CD14-positive monocyte (primary cell): ENCODE measurements at regions not wholly inside any gene's neighbourhood (a gene's known extent, or its start where the extent isn't known, plus 50 kb on each side); places are given as distances from the start of the nearest gene placed in this dataset.

Experiments
- DNase-seq, 3 donors: peaks; one replicate each; pipeline ENCODE4 v3.0.0-alpha.2; 2011 to 2022
- H2AFZ ChIP-seq: 2 replicates; pipeline ENCODE4 v1.6.0; 2012; ENCODE audit warnings: mild to moderate bottlenecking, low read depth, low read length, inconsistent platforms; ENCODE audit not compliant: insufficient read depth, poor library complexity, severe bottlenecking
- H3K27ac ChIP-seq, 2 donors: 1 replicate in 1 of 2; 2 replicates in 1 of 2; pipeline ENCODE4 v1.5.1; 2012 to 2013; ENCODE audit warnings: low read length in 2 of 2, control low read depth in 1 of 2, inconsistent platforms in 1 of 2, low read depth in 1 of 2, mild to moderate bottlenecking in 1 of 2
- H3K27me3 ChIP-seq, 2 donors: one replicate each; pipeline versions ENCODE4 v1.6.0 to v1.6.1; 2011 to 2013; ENCODE audit warnings: low read length in 2 of 2; ENCODE audit not compliant: control insufficient read depth in 2 of 2, insufficient read depth in 2 of 2
- H3K36me3 ChIP-seq, 2 donors: replicated peaks in 1 of 2; 1 replicate in 1 of 2; 2 replicates in 1 of 2; pipeline versions ENCODE4 v1.5.1 to v1.6.1; 2012 to 2013; ENCODE audit warnings: low read length in 2 of 2, control low read depth in 1 of 2, inconsistent platforms in 1 of 2, mild to moderate bottlenecking in 1 of 2; ENCODE audit not compliant: insufficient read depth in 2 of 2, control insufficient read depth in 1 of 2
- H3K4me1 ChIP-seq, 2 donors: 1 replicate in 1 of 2; 2 replicates in 1 of 2; pipeline versions ENCODE4 v1.5.1 to v1.6.1; 2012 to 2013; ENCODE audit warnings: low read length in 2 of 2, control low read depth in 1 of 2, inconsistent platforms in 1 of 2, mild to moderate bottlenecking in 1 of 2, moderate library complexity in 1 of 2; ENCODE audit not compliant: insufficient read depth in 2 of 2, control insufficient read depth in 1 of 2
- H3K4me2 ChIP-seq: replicated peaks from 2 replicates; pipeline ENCODE3; 2012; ENCODE audit warnings: low read length, moderate library complexity, mild to moderate bottlenecking; ENCODE audit not compliant: poor library complexity, severe bottlenecking; ENCODE audit errors: extremely low read depth
- H3K4me3 ChIP-seq, 3 experiments: fragments of 200-600 bp in 1 of 3; sonication (generic) in 1 of 3; replicated peaks in 1 of 3; 1 replicate in 2 of 3; 2 replicates in 1 of 3; pipeline ENCODE4 v1.5.1; 2011 to 2013; ENCODE audit warnings: low read length in 3 of 3, mild to moderate bottlenecking in 3 of 3, control low read depth in 2 of 3, low read depth in 2 of 3, inconsistent platforms in 1 of 3, moderate library complexity in 1 of 3
- H3K79me2 ChIP-seq: 2 replicates; pipeline ENCODE4 v1.6.0; 2012; ENCODE audit warnings: mild to moderate bottlenecking, control low read depth, inconsistent platforms, low read length, moderate library complexity; ENCODE audit not compliant: insufficient read depth
- H3K9ac ChIP-seq: 2 replicates; pipeline ENCODE4 v1.6.0; 2017; ENCODE audit warnings: low read length, mild to moderate bottlenecking; ENCODE audit not compliant: insufficient read depth, poor library complexity, severe bottlenecking
- H3K9me3 ChIP-seq, 2 donors: replicated peaks in 1 of 2; 1 replicate in 1 of 2; 2 replicates in 1 of 2; pipeline versions ENCODE4 v1.5.1 to v1.6.1; 2012 to 2013; ENCODE audit warnings: low read length in 2 of 2, control low read depth in 1 of 2; ENCODE audit not compliant: control insufficient read depth in 1 of 2, insufficient read depth in 1 of 2
- H4K20me1 ChIP-seq: 2 replicates; pipeline ENCODE4 v1.6.0; 2012; ENCODE audit warnings: mild to moderate bottlenecking, low read length, control low read depth, moderate library complexity; ENCODE audit not compliant: insufficient read depth
- H3K27ac Mint-ChIP-seq, 7 donors: one replicate each; pipeline ENCODE4 v1.8.0; 2020; ENCODE audit warnings: mild to moderate bottlenecking in 7 of 7, mixed read lengths in 7 of 7, moderate library complexity in 6 of 7, inconsistent platforms in 2 of 7
- H3K27me3 Mint-ChIP-seq, 3 donors: one replicate each; pipeline ENCODE4 v1.8.0; 2021 to 2022; ENCODE audit warnings: low read depth in 3 of 3, mild to moderate bottlenecking in 3 of 3, mixed read lengths in 3 of 3, moderate library complexity in 3 of 3, inconsistent platforms in 1 of 3
- H3K36me3 Mint-ChIP-seq, 2 donors: one replicate each; pipeline ENCODE4 v1.8.0; 2020; ENCODE audit warnings: mixed read lengths in 2 of 2, inconsistent platforms in 1 of 2, mild to moderate bottlenecking in 1 of 2
- H3K4me1 Mint-ChIP-seq: one replicate; pipeline ENCODE4 v1.8.0; 2020; ENCODE audit warnings: mild to moderate bottlenecking, mixed read lengths
- H3K4me3 Mint-ChIP-seq, 2 donors: one replicate each; pipeline ENCODE4 v1.8.0; 2020; ENCODE audit warnings: mild to moderate bottlenecking in 2 of 2, mixed read lengths in 2 of 2, moderate library complexity in 1 of 2
- H3K9me3 Mint-ChIP-seq, 7 donors: one replicate each; pipeline ENCODE4 v1.8.0; 2020 to 2022; ENCODE audit warnings: mixed read lengths in 7 of 7, mild to moderate bottlenecking in 6 of 7, moderate library complexity in 6 of 7, inconsistent platforms in 2 of 7
- WGBS: methylation state at CpG from one replicate; pipeline ENCODE4 v1.1.5; 2013; ENCODE audit warnings: missing lambda C conversion rate; ENCODE audit not compliant: insufficient coverage; 5-methylcytosine and 5-hydroxymethylcytosine counted together
- intact Hi-C, 2 donors: fragments of 100-400 bp; cut with micrococcal nuclease; formaldehyde crosslinking; loops; one replicate each; pipeline versions ENCODE4 v1.15.0 to v1.15.1; 2023
- TF ChIP-seq, protein P1 (sequence below): fragments of 200-600 bp; IDR thresholded peaks from one replicate; pipeline ENCODE4 v1.8.0; 2022; ENCODE audit warnings: antibody characterized with exemption, mild to moderate bottlenecking

DNA sequence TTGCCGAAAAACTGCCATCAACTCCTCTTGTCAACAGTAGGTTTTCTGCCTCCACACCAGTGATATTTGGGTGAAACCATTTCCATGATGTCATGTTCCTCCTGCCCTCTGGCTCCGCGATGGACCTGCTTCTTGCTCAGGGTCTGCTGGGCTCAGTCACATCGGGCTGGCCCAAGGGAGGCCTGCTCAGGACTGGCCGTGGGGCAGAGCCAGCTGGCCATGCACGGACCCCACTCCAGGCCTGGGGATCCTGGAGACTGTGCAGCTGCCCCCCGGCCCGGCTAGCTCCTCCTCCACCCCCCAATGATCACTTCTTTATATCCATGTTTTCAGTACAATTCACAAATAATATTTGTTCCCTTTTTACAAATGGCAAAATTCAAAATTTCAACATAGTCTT, 270.3 kb upstream of the CCDC54 start:
- Mint-ChIP-seq H3K4me1 (no peaks in the 10 kb centered on the region), H3K27ac (no peak overlapping the region), H3K27me3 (no peaks in the 10 kb centered on the region), H3K4me3 (no peak overlapping the region), H3K9me3 (peaks cover 2 to 19% (median 6%) of the 10 kb centered on the region in 7 donors), H3K36me3 (no peaks in the 10 kb centered on the region)
- Histone ChIP-seq H3K36me3 (no peaks in the 10 kb centered on the region), H3K4me1 (no peaks in the 10 kb centered on the region), H3K79me2 (no peaks in the 10 kb centered on the region), H3K27me3 (no peaks in the 10 kb centered on the region), H4K20me1 (no peaks in the 10 kb centered on the region), H3K4me3 (no peak overlapping the region), H3K4me2 (no peak overlapping the region), H3K9ac (no peak overlapping the region), H3K27ac (no peak overlapping the region), H2AFZ (no peak overlapping the region), H3K9me3 (peaks cover 4 to 17% of the 10 kb centered on the region in 2 donors)
- DNase-seq = no peak
- TF ChIP-seq, protein P1, sequence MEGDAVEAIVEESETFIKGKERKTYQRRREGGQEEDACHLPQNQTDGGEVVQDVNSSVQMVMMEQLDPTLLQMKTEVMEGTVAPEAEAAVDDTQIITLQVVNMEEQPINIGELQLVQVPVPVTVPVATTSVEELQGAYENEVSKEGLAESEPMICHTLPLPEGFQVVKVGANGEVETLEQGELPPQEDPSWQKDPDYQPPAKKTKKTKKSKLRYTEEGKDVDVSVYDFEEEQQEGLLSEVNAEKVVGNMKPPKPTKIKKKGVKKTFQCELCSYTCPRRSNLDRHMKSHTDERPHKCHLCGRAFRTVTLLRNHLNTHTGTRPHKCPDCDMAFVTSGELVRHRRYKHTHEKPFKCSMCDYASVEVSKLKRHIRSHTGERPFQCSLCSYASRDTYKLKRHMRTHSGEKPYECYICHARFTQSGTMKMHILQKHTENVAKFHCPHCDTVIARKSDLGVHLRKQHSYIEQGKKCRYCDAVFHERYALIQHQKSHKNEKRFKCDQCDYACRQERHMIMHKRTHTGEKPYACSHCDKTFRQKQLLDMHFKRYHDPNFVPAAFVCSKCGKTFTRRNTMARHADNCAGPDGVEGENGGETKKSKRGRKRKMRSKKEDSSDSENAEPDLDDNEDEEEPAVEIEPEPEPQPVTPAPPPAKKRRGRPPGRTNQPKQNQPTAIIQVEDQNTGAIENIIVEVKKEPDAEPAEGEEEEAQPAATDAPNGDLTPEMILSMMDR = no peak
- 94% methylated on average over 7 of the region's 8 CpGs for WGBS
- intact Hi-C loops = no loop called here

DNA sequence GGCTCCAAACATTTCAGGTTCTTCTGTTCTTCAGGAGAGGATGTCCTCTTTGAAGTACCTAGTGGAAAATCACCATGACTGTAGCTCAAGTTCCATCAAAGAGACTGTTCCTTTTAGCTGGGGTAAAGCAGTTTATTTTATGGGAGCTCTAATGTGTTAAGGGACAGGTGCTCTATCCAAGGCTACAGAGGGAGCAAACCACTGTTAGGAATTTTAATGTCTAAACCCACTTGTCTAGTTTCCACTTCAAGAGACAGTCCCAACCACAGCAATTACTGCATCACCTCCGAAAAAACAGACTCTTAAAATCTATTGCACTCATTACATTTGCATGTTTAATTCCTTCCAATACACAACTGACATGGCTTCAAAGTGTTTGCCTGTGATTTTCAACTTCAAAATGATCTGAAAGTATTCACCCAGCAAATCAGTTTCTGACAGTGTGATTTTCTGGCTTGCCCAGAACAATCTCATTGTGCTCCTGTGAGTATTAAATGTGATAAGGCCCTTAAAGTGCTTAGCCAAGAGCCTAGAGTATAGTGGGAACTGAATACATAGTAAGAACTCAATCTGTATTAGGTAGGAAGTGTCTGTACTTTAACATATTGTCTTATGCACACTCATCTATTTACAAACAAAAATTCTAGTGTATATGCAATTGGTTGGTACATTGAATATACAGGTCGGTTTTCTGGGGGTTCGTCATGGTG, 266.5 kb upstream of the CCDC54 start:
- no peak overlapping the region for H3K9ac ChIP-seq
- Mint-ChIP-seq H3K27ac (no peak overlapping the region), H3K27me3 (peaks cover 0 to 1% (median 0%) of the 10 kb centered on the region in 3 donors), H3K4me1 (no peaks in the 10 kb centered on the region), H3K9me3 (peaks cover 0 to 13% (median 3%) of the 10 kb centered on the region in 7 donors), H3K36me3 (no peaks in the 10 kb centered on the region), H3K4me3 (no peak overlapping the region)
- H3K27ac ChIP-seq = no peak overlapping the region
- intact Hi-C loops = no loop called here
- no peaks in the 10 kb centered on the region for H3K27me3 ChIP-seq
- no peak overlapping the region for H3K4me3 ChIP-seq
- no peaks in the 10 kb centered on the region for H4K20me1 ChIP-seq
- DNase-seq = no peak
- 100% methylated on average over 1 of the region's 3 CpGs for WGBS
- TF ChIP-seq, protein P1 = no peak
- H3K4me1 ChIP-seq = no peaks in the 10 kb centered on the region
- no peak overlapping the region for H2AFZ ChIP-seq
- H3K36me3 ChIP-seq = no peaks in the 10 kb centered on the region
- peaks cover 0 to 7% of the 10 kb centered on the region in 2 donors for H3K9me3 ChIP-seq
- H3K79me2 ChIP-seq = no peaks in the 10 kb centered on the region
- no peak overlapping the region for H3K4me2 ChIP-seq
